ENCODE measurements at regions not wholly inside any gene's neighbourhood (a gene's known extent, or its start where the extent isn't known, plus 50 kb on each side); places are given as distances from the start of the nearest gene placed in this dataset.
"Not testable (repeated sequence)": the region's sequence is repeated elsewhere in the genome, so short reads cannot be mapped to it uniquely, and the experiment has no call there.

GRCh38 chr5:178046757-178047399 lies 50.8 kb upstream of the PROP1 start:
- H3K4me3 ChIP-seq; H3K27me3 ChIP-seq; H3K4me1 ChIP-seq; H3K36me3 ChIP-seq; H3K9me3 ChIP-seq; intact Hi-C loops (cut with DNase I); H3K27ac ChIP-seq; DNase-seq: not testable (repeated sequence)
- WGBS, 2 donors: 49 to 76% methylated on average over 7 of the region's 8 CpGs

GRCh38 chr5:178045963-178046362 lies 49.9 kb upstream of the PROP1 start:
- H3K4me1 ChIP-seq; H3K9me3 ChIP-seq; DNase-seq; H3K4me3 ChIP-seq; H3K27me3 ChIP-seq; intact Hi-C loops (cut with DNase I); H3K27ac ChIP-seq; H3K36me3 ChIP-seq: not testable (repeated sequence)
- WGBS, 2 donors: 90% methylated on average over 1 of the region's 7 CpGs; no CpG with 5 or more reads in 1 of the 2 donors
